Gastroesophageal sphincter (tissue), 3 donors: ENCODE measurements at regions not wholly inside any gene's neighbourhood (a gene's known extent, or its start where the extent isn't known, plus 50 kb on each side); places are given as distances from the start of the nearest gene placed in this dataset.

ENCODE experiments used
- EP300 ChIP-seq: sonication (generic); formaldehyde crosslinking; IDR thresholded peaks from one replicate; pipeline ENCODE4 v1.6.1; 2017; ENCODE audit warnings: antibody characterized with exemption, mild to moderate bottlenecking
- POLR2A ChIP-seq, 2 donors: fragments of 450-650 bp; IDR thresholded peaks; one replicate each; pipeline ENCODE4 v1.6.1; 2017; ENCODE audit warnings: antibody characterized with exemption in 2 of 2, mild to moderate bottlenecking in 2 of 2, moderate library complexity in 1 of 2
- POLR2AphosphoS5 ChIP-seq: sonication (generic); formaldehyde crosslinking; IDR thresholded peaks from one replicate; pipeline ENCODE4 v1.6.1; 2017; ENCODE audit warnings: antibody characterized with exemption
- TF ChIP-seq, protein P1 (sequence below), 4 experiments: fragments of 200-600 bp in 2 of 4; fragments of 450-650 bp in 2 of 4; sonication (generic) in 1 of 4; IDR thresholded peaks; one replicate each; pipeline ENCODE4 v1.5.1; 2017 to 2019; ENCODE audit warnings: antibody characterized with exemption in 4 of 4, mild to moderate bottlenecking in 2 of 4, moderate library complexity in 2 of 4

DNA sequence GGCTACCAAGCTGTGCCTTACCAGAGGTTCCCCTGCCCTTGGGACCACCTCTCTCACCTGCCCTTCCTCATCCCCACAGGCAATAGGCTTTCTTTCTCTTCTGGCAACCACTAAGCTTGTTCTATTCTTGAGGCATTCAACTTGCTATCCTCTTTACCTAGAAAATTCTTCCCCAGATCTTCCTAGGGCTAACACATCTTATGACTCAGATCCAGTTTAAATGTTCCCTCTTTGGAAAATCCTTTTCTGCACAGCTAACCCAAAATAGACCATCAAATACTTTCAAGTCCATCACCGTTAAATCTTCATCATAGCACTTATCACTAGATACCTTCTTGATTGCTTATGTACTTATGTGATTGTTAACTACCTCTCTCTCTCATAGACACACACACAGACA lies 93.7 kb downstream of the ENC1 start:
- no peak for TF ChIP-seq POLR2AphosphoS5
- TF ChIP-seq, protein P1, sequence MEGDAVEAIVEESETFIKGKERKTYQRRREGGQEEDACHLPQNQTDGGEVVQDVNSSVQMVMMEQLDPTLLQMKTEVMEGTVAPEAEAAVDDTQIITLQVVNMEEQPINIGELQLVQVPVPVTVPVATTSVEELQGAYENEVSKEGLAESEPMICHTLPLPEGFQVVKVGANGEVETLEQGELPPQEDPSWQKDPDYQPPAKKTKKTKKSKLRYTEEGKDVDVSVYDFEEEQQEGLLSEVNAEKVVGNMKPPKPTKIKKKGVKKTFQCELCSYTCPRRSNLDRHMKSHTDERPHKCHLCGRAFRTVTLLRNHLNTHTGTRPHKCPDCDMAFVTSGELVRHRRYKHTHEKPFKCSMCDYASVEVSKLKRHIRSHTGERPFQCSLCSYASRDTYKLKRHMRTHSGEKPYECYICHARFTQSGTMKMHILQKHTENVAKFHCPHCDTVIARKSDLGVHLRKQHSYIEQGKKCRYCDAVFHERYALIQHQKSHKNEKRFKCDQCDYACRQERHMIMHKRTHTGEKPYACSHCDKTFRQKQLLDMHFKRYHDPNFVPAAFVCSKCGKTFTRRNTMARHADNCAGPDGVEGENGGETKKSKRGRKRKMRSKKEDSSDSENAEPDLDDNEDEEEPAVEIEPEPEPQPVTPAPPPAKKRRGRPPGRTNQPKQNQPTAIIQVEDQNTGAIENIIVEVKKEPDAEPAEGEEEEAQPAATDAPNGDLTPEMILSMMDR (IDR thresholded peaks at IDR 0.05) = no peak
- TF ChIP-seq EP300 = no peak
- TF ChIP-seq POLR2A (IDR thresholded peaks at IDR 0.05) = no peak
